GM21526 (cell line): ENCODE measurements at regions not wholly inside any gene's neighbourhood (a gene's known extent, or its start where the extent isn't known, plus 50 kb on each side); places are given as distances from the start of the nearest gene placed in this dataset.
"Not testable (repeated sequence)": the region's sequence is repeated elsewhere in the genome, so short reads cannot be mapped to it uniquely, and the experiment has no call there.

Experiments
- ATAC-seq: cut with Tn5 transposase; IDR thresholded peaks from one replicate; pipeline ENCODE4 v1.9.1; 2021; ENCODE audit warnings: moderate library complexity; ENCODE audit not compliant: unreplicated experiment, low FRiP score

DNA sequence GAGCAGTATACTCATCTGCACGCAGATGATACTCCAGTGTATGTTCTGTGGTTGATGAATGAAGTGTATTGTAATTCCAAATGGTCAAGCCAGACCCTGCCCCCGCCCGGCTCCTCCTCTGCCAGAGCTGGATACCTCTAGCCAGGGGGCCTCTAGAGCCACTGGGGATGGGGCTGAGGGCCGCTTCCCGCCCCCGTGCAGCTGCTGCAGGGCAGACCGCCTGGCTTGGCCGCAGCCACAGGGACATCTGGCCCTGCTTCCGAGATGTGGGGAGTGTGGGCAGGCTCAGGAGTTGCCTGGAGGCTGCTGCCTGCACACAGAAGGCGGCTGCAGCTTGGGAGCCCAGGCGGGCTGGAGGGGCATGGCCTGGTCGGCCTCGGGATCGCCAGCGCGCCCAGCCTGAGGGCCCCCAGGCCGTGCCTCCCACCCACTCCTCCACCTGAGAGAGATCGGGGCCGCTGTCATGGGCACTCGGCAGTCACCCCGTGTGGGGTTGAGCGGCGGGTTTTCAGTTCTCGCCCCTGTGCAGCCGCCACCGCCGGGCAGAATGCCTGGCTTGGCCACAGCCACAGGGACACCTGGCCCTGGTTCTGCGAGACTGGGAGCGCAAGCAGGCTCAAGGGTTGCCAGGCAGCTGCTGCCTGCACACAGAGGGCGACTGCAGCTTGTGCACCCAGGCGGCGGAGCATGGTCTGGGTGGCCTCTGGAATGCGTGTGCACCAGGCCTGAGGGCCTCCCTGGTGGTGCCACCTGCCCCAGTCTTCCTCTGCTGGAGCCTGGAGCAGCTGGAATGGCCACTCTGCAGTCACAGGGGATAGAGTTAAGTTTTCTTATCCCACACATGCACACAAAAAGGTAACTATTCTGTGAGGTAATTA lies 1643.7 kb downstream of the SPATA31A7 start:
- not testable (repeated sequence) for ATAC-seq

- peak; percentile 28 for ATAC-seq
These were observed 1647.5 kb downstream of the SPATA31A7 start for GRCh38 chr9:62837254-62837911.

DNA sequence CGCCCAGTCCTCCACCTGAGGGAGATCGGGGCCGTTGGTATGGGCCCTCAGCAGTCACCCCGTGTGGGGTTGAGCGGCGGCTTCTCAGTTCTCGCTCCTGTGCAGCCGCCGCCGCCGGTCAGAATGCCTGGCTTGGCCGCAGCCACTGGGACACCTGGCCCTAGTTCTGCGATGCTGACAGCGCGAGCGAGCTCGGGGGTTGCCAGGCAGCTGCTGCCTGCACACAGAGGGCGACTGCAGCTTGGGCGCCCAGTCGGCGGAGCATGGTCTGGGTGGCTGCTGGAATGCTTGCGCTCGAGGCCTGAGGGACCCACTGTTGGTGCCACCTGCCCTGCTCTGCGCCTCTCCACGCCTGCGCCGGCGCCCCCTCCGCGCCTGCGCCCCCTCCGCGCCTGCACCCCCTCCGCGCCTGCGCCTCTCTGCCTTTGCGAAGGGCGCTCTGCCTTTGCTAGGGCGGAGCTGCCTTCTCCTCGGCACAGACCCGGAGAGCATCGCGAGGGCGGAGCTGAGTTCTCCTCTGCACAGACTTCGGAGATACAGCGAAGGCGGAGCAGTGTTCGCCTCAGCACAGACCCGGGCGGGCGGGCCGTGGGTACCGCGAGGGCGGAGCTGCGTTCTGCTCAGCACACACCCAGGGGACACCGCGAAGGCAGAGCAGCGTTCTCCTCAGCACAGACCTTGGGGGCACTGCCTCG lies 1648.3 kb downstream of the SPATA31A7 start:
- ATAC-seq: peak; percentile 100

GRCh38 chr9:62839168-62839567 lies 1649.3 kb downstream of the SPATA31A7 start:
- not testable (repeated sequence) for ATAC-seq

- not testable (repeated sequence) for ATAC-seq
These were observed 1653.3 kb downstream of the SPATA31A7 start for GRCh38 chr9:62843145-62843544.

DNA sequence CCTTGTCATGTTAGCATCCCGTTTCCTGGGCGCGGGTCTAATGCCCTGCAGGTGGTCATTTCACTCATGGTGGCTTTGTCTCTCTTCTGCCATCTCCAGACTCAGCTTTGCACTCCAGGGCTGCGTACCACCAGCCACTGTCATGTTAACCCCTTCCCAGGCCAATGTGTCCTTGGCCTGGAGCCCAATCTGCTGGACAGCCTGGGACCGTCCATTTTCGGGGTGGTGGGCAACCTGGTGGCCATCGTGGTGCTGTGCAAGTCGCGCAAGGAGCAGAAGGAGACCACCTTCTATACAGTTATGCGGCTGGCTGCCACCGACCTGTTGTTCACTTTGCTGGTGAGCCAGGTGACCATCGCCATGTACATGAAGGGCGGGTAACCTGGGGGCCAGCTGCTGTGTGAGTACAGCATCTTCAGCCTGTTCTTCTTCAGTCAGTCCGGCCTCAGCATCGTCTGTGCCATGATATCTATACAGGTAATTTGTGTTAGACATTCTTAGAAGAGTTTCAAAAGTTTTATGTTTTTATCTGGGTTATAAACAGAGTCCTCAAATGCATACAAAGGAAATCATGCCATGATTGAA lies 1654.0 kb downstream of the SPATA31A7 start:
- not testable (repeated sequence) for ATAC-seq

DNA sequence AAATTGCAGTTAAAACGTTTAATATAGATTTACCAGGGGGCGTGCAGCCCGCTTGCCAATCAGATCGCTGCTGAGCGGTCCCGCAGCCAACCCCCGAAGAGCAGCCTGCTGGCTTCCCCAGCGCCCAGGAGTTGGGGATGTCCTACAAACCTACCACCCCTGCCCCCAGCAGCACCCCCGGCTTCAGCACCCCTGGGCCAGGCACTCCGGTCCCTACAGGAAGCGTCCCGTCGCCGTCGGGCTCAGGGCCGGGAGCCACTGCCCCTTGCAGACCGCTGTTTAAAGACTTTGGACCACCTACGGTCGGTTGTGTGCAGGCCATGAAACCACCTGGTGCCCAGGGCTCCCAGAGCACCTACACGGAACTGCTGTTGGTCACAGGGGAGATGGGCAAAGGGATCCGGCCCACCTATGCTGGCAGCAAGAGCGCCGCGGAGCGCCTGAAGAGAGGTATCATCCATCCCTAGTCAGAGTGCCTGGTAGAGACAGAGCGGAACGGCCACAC lies 1654.9 kb downstream of the SPATA31A7 start:
- not testable (repeated sequence) for ATAC-seq

- not testable (repeated sequence) for ATAC-seq
These were observed 1658.4 kb downstream of the SPATA31A7 start for GRCh38 chr9:62848258-62848657.

GRCh38 chr9:62849991-62850390 lies 1660.2 kb downstream of the SPATA31A7 start:
- not testable (repeated sequence) for ATAC-seq

DNA sequence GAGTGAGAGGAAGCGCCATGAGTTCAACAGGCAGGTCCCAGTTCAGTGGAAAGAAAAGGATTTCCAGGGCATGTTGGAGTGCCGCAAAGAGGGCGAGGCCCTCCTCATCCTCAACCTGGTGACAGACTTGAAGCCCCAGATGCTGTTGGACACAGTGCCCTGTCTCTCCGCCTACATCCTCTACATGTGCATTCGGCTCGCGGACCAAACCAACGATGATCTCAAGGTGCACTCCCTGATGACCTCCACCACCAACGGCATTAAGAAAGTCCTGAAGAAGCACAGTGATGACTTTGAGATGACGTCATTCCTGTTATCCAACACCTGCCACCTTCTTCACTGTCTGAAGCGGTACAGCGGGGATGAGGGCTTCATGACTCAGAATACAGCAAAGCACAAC lies 1667.4 kb downstream of the SPATA31A7 start:
- ATAC-seq: not testable (repeated sequence)

DNA sequence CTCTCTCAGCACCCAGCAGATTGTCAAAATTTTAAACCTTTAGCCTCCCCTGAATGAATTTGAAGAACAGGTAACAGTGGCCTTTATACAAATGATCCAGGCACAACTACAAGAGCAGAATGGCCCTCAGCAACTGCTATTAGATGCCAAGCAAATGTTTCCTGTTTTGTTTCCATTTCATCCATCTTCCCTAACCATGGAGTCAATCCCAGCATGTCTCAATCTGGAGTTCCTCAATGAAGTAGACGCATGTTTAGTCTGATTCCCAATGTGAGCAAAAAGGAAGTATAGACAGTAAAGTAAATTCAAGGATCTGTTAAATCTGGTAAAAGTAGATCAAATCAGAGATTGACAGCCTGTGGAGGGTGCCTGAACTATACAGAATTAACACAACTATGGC lies 1668.4 kb downstream of the SPATA31A7 start:
- ATAC-seq: not testable (repeated sequence)

GRCh38 chr9:62860939-62861860 lies 1671.4 kb downstream of the SPATA31A7 start:
- ATAC-seq: not testable (repeated sequence)

DNA sequence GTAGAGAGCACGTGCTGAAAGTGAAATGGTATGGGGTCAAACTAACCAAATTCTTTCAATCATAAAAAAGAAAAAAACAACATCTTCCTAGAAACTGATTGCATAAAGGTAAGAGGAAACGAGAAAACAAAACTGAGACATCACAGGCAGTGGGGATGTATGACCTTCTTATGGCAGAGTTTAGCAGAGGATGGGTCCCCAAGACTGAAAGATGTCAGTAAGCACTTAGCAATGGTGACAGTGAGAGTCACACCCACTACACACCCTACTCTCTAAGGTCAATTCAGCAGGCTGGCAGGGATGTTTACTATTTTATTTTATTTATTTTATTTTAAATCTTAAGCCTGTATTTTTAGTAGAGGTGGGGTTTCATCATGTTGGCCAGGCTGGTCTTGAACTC lies 1672.3 kb downstream of the SPATA31A7 start:
- not testable (repeated sequence) for ATAC-seq

- ATAC-seq: not testable (repeated sequence)
These were observed 1673.5 kb downstream of the SPATA31A7 start for GRCh38 chr9:62863319-62863718.

GRCh38 chr9:62863867-62864266 lies 1674.0 kb downstream of the SPATA31A7 start:
- not testable (repeated sequence) for ATAC-seq

DNA sequence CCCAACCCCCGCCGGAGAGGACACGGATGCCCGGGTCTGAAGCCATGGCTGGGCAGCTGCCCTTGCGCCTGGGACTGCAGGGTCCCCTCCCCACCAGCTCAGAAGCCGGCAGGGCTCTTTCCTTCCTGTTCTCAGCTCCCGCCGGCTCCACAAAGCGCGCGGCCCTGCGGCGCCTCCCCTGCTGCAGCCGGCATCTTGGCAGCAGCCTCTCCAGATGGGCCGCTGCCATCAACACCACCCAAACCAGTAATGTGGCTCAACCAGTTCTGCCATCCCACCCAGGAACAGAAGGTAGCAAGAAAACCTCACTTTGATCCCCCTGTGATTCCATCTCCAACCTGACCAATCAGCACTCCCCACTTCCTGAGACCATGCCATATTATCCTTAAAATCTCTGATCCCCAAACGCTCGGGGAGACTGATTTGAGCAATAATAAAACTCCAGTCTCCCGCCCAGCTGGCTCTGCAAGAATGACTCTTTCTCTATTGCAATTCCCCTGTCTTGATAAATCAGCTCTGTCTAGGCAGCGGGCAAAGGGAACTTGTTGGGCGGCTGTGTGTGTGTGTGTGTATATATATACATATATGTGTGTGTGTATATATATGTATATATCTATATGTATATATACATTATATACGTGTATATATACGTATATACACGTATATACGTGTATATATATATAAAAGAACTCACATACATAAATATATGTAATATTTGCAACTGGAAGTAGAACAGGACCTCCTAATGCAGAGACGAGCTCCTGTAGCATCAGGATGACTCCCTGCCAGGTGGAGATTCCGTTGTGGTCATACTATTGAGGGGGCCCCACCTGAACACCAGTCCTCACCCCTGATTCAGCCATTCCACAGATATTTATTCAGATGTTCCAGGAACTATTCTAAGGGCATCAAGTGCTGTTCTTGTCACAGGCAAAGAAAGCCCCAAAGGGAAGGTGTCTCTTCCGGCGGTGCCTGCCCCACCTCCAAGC lies 1674.9 kb downstream of the SPATA31A7 start:
- ATAC-seq: not testable (repeated sequence)

DNA sequence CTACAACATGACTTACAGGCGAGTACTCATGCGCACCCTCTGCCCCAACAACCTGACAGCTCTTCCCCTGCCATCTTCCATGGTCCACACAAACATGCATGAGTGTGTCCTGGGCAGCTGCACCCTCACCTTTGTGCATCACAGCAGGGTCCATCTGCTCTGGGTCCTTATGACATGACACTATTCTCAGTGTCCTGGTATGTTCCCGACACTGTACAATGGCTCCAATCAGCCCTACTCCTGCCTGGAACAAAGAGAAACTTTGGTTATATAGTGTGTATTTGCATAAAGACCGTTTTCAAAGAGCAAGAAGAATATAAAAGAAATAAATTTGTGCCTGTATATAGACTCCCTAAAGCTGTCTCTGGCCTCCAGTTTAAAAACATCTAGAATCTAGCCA lies 1679.2 kb downstream of the SPATA31A7 start:
- not testable (repeated sequence) for ATAC-seq

DNA sequence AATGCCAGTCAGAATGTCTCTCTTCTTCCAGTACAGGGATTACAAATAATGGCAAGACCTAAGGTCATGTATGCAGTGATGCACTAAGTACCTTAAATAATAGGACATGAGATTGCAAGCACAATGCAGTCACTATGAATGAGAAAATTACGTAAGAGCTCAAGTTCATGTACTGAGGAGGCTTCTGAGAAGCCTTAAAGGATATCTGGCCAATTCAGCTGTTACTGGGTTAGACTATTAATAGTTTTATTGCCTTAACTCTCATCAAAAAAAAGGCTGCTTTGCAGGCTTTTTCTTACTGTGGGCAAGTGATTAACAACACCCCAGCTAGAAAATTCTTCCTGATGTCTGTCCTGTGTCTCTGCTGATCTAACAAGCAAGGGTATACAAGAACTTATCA lies 1681.9 kb downstream of the SPATA31A7 start:
- ATAC-seq: not testable (repeated sequence)
